Osteocyte (in vitro differentiated cells): ENCODE measurements at regions not wholly inside any gene's neighbourhood (a gene's known extent, or its start where the extent isn't known, plus 50 kb on each side); places are given as distances from the start of the nearest gene placed in this dataset.

Source experiments
- DNase-seq: peaks from one replicate; pipeline ENCODE4 v3.0.0; 2021; ENCODE audit warnings: mixed read lengths; ENCODE audit not compliant: unreplicated experiment; ENCODE audit errors: extremely low spot score
- H3K27ac Mint-ChIP-seq: one replicate; pipeline ENCODE4 v1.8.0; 2021; ENCODE audit warnings: mild to moderate bottlenecking, mixed read lengths; ENCODE audit not compliant: unreplicated experiment
- H3K27me3 Mint-ChIP-seq: one replicate; pipeline ENCODE4 v1.8.0; 2021; ENCODE audit warnings: mixed read lengths; ENCODE audit not compliant: unreplicated experiment
- H3K36me3 Mint-ChIP-seq: one replicate; pipeline ENCODE4 v1.8.0; 2021; ENCODE audit warnings: mixed read lengths; ENCODE audit not compliant: unreplicated experiment
- H3K4me1 Mint-ChIP-seq: one replicate; pipeline ENCODE4 v1.8.0; 2021; ENCODE audit warnings: mixed read lengths; ENCODE audit not compliant: unreplicated experiment
- H3K4me3 Mint-ChIP-seq: one replicate; pipeline ENCODE4 v1.8.0; 2021; ENCODE audit warnings: mild to moderate bottlenecking, moderate library complexity, mixed read lengths; ENCODE audit not compliant: unreplicated experiment
- H3K9me3 Mint-ChIP-seq: one replicate; pipeline ENCODE4 v1.8.0; 2021; ENCODE audit warnings: mixed read lengths; ENCODE audit not compliant: unreplicated experiment
- CTCF ChIP-seq: fragments of 200-600 bp; sonication (generic); IDR thresholded peaks from 2 replicates; pipeline ENCODE4 v1.5.0; 2021; ENCODE audit warnings: antibody characterized with exemption, mild to moderate bottlenecking, moderate library complexity

- Mint-ChIP-seq H3K27ac (no peak overlapping the region), H3K9me3 (peaks cover 35% of the 10 kb centered on the region), H3K4me3 (no peak overlapping the region), H3K27me3 (no peaks in the 10 kb centered on the region), H3K4me1 (no peaks in the 10 kb centered on the region), H3K36me3 (no peaks in the 10 kb centered on the region)
- no peak for DNase-seq
- no peak for TF ChIP-seq CTCF
Observed at GRCh38 chr9:29144476-29144875, 1571.2 kb upstream of the C9orf72 start.

DNA sequence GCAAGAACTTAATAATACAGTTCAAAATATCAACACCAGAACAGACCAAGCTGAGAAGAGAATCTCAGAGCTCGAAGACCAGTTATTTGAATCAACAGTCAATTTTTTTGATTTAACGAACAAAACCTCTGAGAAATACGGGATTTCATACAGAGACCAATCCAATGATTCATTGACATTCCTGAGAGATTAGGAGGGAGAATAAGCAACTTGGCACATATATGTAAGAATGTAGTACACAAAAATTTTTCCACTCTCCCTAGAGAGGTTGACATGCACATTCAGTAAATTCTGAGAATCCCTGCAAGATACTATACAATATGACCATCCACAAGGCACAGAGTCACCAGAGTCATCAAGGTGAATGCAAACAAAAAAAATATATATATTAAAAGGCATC, 1577.3 kb upstream of the C9orf72 start:
- TF ChIP-seq CTCF, result no peak
- H3K9me3 Mint-ChIP-seq, result no peaks in the 10 kb centered on the region
- H3K4me3 Mint-ChIP-seq, result no peak overlapping the region
- DNase-seq, result no peak
- H3K27me3 Mint-ChIP-seq, result no peaks in the 10 kb centered on the region
- no peaks in the 10 kb centered on the region for H3K4me1 Mint-ChIP-seq
- H3K36me3 Mint-ChIP-seq, result no peaks in the 10 kb centered on the region
- no peak overlapping the region for H3K27ac Mint-ChIP-seq

- H3K27ac Mint-ChIP-seq, result no peak overlapping the region
- no peaks in the 10 kb centered on the region for H3K36me3 Mint-ChIP-seq
- no peaks in the 10 kb centered on the region for H3K4me1 Mint-ChIP-seq
Observed at GRCh38 chr9:29160763-29161353, 1587.6 kb upstream of the C9orf72 start.

DNA sequence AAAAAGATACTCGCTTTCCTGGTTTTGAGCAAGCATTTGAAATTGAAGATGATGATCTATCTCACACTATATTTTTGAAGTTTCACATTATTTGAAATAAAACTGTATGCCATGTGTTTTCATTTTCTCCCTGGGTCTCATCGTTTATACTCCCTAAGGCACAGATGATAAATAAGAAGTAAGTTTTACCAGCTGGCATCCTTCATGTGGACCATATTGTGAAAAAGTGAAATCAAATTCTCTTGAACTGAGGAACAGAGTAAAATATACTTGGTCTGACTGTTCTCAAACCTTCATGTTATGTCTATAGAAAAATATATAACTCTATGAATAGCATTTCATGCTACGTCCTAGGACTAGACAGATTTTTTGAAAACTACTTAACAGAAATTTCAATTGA, 1600.9 kb upstream of the C9orf72 start:
- no peak for DNase-seq
- no peak overlapping the region for H3K4me3 Mint-ChIP-seq
- no peak for TF ChIP-seq CTCF
- no peak overlapping the region for H3K27ac Mint-ChIP-seq
- H3K36me3 Mint-ChIP-seq, result no peaks in the 10 kb centered on the region
- H3K27me3 Mint-ChIP-seq, result no peaks in the 10 kb centered on the region
- H3K9me3 Mint-ChIP-seq, result peaks cover 4% of the 10 kb centered on the region
- no peaks in the 10 kb centered on the region for H3K4me1 Mint-ChIP-seq

More at GRCh38 chr9:29160763-29161353, 1587.6 kb upstream of the C9orf72 start:
- H3K9me3 Mint-ChIP-seq, result no peaks in the 10 kb centered on the region
- DNase-seq, result no peak
- no peak overlapping the region for H3K4me3 Mint-ChIP-seq
- H3K27me3 Mint-ChIP-seq, result no peaks in the 10 kb centered on the region
- TF ChIP-seq CTCF, result no peak

DNA sequence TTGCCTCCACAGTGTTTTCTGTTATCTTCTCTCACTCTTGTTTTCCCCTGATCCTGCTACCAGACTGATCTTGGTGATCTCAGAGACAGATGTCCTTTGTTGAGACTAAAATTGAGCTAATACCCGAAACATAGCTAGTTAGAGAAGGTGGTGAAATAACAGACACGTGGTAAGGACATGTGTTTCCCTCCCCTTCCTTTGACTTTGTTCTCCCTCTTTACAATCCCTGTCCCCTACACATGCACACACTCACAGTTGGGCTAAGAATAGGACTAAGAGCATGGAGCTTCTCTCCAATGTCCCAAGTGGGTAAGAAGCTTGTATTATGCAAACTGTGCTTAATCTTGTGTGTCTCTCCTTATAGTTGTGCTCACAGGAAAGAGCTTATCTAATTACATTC, 1603.0 kb upstream of the C9orf72 start:
- Mint-ChIP-seq H3K27me3 (no peaks in the 10 kb centered on the region), H3K27ac (no peak overlapping the region), H3K9me3 (no peaks in the 10 kb centered on the region), H3K4me3 (no peak overlapping the region), H3K36me3 (no peaks in the 10 kb centered on the region), H3K4me1 (no peaks in the 10 kb centered on the region)
- no peak for TF ChIP-seq CTCF
- DNase-seq, result no peak
